C4-2B (cell line): ENCODE measurements at regions not wholly inside any gene's neighbourhood (a gene's known extent, or its start where the extent isn't known, plus 50 kb on each side); places are given as distances from the start of the nearest gene placed in this dataset.

Experiments
- H3K27ac ChIP-seq: fragments of 450-650 bp; 2 replicates; pipeline ENCODE4 v1.5.1; 2017
- CTCF ChIP-seq: fragments of 450-650 bp; conservative IDR thresholded peaks from 2 replicates; pipeline ENCODE4 v1.5.1; 2017; ENCODE audit warnings: mild to moderate bottlenecking
- ZFX ChIP-seq: fragments of 450-650 bp; IDR thresholded peaks from 2 replicates; pipeline ENCODE4 v1.6.1; 2017

DNA sequence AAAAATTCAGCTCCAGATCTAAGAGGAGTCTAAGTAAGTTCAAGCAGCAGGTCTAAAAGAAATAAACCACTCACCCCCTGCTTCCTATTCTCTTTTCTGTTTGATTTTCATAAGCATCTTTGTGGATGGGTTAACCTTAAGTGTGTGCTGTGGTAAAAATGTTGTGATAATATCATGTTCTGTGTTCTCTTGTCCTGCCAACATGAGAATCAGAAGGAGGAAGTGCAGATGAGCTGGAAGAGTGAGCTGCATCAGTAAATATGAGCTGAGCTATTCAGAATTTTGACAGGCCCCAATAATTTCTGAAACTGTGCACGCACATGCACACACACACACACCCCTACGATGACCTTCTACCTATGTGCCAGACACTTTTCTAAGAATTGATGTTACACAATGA lies 186.5 kb upstream of the ANKRD55 start:
- no peak overlapping the region for H3K27ac ChIP-seq
- TF ChIP-seq CTCF (no peak), ZFX (no peak)

- TF ChIP-seq ZFX = no peak
- TF ChIP-seq CTCF = no peak
- H3K27ac ChIP-seq = no peak overlapping the region
These were observed 182.2 kb upstream of the ANKRD55 start for GRCh38 chr5:56415356-56415765.

DNA sequence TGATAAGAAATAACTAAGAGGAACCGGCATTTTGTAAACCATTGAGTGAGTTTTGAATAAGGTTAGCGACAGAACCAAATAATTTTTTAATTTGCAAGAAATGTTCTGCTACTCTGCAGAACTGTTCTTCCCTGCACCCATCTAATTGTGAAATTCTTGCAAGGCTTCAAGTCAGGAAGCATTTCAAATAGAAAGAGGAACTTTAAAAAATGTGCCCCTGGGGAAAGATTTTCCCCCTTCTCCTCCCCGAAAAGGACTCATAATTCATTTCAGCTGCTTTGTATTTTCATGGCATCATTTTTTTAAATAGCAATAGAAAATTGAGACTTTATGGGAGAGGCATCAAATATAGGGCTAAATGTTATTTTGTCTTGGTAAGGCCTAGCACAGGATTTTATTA lies 180.9 kb upstream of the ANKRD55 start:
- TF ChIP-seq ZFX = no peak
- no peak for TF ChIP-seq CTCF
- no peak overlapping the region for H3K27ac ChIP-seq

GRCh38 chr5:56413546-56413945 lies 180.4 kb upstream of the ANKRD55 start:
- no peak for TF ChIP-seq CTCF
- no peak for TF ChIP-seq ZFX
- no peak overlapping the region for H3K27ac ChIP-seq

DNA sequence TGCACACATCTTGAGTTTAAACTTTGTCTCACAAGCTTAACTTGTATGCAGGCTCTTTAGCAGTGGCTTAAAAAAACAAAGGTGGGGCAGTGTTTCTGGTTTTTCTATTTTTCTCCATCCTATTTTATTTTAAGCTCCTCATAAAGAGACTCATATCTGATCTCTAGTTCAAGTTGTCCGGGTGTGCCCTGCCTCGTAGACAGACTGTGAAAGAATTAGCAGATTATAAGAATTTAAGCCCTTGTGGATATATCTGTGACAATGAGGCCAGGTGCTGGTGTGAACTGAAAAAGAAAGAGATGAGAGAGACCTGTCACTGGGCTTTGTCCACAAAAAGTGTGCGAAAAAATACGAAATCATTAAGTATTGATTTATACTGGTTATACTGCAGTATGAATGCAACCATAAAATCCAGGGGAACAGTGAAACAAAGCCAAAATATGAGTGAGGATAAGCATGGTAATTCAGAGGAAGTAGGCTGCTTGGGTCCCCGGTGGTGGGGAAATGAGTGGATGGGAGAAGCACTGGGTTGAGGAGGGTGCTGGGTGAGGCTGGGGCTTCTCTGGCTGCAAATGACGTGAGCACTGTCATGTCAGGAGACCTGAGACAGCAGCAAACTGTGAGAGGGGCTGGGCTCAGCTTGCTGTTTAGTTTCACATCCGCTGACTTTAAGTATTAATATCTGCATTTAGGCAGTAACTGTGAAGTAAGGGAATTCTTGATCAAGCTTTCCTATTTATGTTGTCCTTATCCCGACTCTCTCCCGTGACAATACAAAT lies 179.7 kb upstream of the ANKRD55 start:
- no peak for TF ChIP-seq CTCF
- no peak for TF ChIP-seq ZFX
- H3K27ac ChIP-seq = no peak overlapping the region

DNA sequence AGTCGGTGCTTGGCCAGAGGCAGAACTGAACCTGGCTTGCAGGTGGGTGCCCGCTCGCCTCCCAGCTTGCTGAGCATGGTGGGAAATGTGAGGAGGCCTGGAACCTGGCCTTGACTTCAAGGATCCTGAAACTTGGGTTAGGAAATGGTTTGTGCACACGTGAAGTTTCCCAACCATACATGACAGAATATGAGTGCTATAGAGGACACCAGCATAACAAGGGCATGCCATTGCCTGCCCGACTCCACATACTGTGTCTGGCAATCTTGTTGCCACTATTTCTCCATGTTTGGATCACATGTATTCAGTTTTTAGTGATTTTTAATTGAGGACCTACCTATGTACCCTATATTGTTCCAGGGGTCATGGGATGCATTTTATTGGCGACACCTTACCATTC lies 177.6 kb upstream of the ANKRD55 start:
- TF ChIP-seq CTCF = no peak
- TF ChIP-seq ZFX = no peak
- no peak overlapping the region for H3K27ac ChIP-seq

GRCh38 chr5:56409331-56410190 lies 176.4 kb upstream of the ANKRD55 start:
- H3K27ac ChIP-seq = no peak overlapping the region
- TF ChIP-seq CTCF (no peak), ZFX (no peak)
